ENCODE measurements at regions not wholly inside any gene's neighbourhood (a gene's known extent, or its start where the extent isn't known, plus 50 kb on each side); places are given as distances from the start of the nearest gene placed in this dataset.

- 96% methylated on average over 4 of the region's 4 CpGs for WGBS
- no peaks in the 10 kb centered on the region for H3K27me3 ChIP-seq (ENCODE audit: control insufficient read depth in 2 of 2, insufficient read depth in 1 of 2, low read length in 1 of 2)
- H3K9me3 ChIP-seq (ENCODE audit: control insufficient read depth in 2 of 2, insufficient read depth in 1 of 2, low read length in 1 of 2): no peaks in the 10 kb centered on the region
- H3K27ac ChIP-seq (ENCODE audit: low read depth in 1 of 2, low read length in 1 of 2): no peak overlapping the region
- DNase-seq (ENCODE audit: low read depth in 6 of 9, low spot score in 9 of 9): no peak
- no peak overlapping the region for H3K4me3 ChIP-seq (ENCODE audit: low read length in 2 of 2)
- no peaks in the 10 kb centered on the region for H3K4me1 ChIP-seq (ENCODE audit: control insufficient read depth in 2 of 2, insufficient read depth in 2 of 2, low read length in 2 of 2)
- no peaks in the 10 kb centered on the region for H3K36me3 ChIP-seq (ENCODE audit: control insufficient read depth in 2 of 2, insufficient read depth in 2 of 2, low read length in 1 of 2)
These were observed 235.0 kb upstream of the ZC3H12C start for GRCh38 chr11:109858152-109858551.

GRCh38 chr11:109859045-109859724 lies 234.0 kb upstream of the ZC3H12C start:
- 94% methylated on average over 4 of the region's 4 CpGs for WGBS
- Histone ChIP-seq H3K27ac (ENCODE audit: low read depth in 1 of 2, low read length in 1 of 2) (no peak overlapping the region), H3K36me3 (ENCODE audit: control insufficient read depth in 2 of 2, insufficient read depth in 2 of 2, low read length in 1 of 2) (no peaks in the 10 kb centered on the region), H3K4me1 (ENCODE audit: control insufficient read depth in 2 of 2, insufficient read depth in 2 of 2, low read length in 2 of 2) (no peaks in the 10 kb centered on the region), H3K9me3 (ENCODE audit: control insufficient read depth in 2 of 2, insufficient read depth in 1 of 2, low read length in 1 of 2) (no peaks in the 10 kb centered on the region), H3K4me3 (ENCODE audit: low read length in 2 of 2) (no peak overlapping the region), H3K27me3 (ENCODE audit: control insufficient read depth in 2 of 2, insufficient read depth in 1 of 2, low read length in 1 of 2) (no peaks in the 10 kb centered on the region)
- no peak for DNase-seq (ENCODE audit: low read depth in 6 of 9, low spot score in 9 of 9)

GRCh38 chr11:109862835-109863234 lies 230.4 kb upstream of the ZC3H12C start:
- Histone ChIP-seq H3K4me3 (ENCODE audit: low read length in 2 of 2) (no peak overlapping the region), H3K36me3 (ENCODE audit: control insufficient read depth in 2 of 2, insufficient read depth in 2 of 2, low read length in 1 of 2) (no peaks in the 10 kb centered on the region), H3K27ac (ENCODE audit: low read depth in 1 of 2, low read length in 1 of 2) (no peak overlapping the region), H3K4me1 (ENCODE audit: control insufficient read depth in 2 of 2, insufficient read depth in 2 of 2, low read length in 2 of 2) (no peaks in the 10 kb centered on the region), H3K9me3 (ENCODE audit: control insufficient read depth in 2 of 2, insufficient read depth in 1 of 2, low read length in 1 of 2) (no peaks in the 10 kb centered on the region), H3K27me3 (ENCODE audit: control insufficient read depth in 2 of 2, insufficient read depth in 1 of 2, low read length in 1 of 2) (no peaks in the 10 kb centered on the region)
- DNase-seq (ENCODE audit: low read depth in 6 of 9, low spot score in 9 of 9): no peak
- WGBS: 95% methylated on average over 3 of the region's 3 CpGs

- H3K36me3 ChIP-seq (ENCODE audit: control insufficient read depth in 2 of 2, insufficient read depth in 2 of 2, low read length in 1 of 2): no peaks in the 10 kb centered on the region
- H3K4me1 ChIP-seq (ENCODE audit: control insufficient read depth in 2 of 2, insufficient read depth in 2 of 2, low read length in 2 of 2): no peaks in the 10 kb centered on the region
These were observed 229.0 kb upstream of the ZC3H12C start for GRCh38 chr11:109864151-109864661.

GRCh38 chr11:109864834-109865547 lies 228.2 kb upstream of the ZC3H12C start:
- DNase-seq (ENCODE audit: low read depth in 6 of 9, low spot score in 9 of 9): no peak
- Histone ChIP-seq H3K9me3 (ENCODE audit: control insufficient read depth in 2 of 2, insufficient read depth in 1 of 2, low read length in 1 of 2) (no peaks in the 10 kb centered on the region), H3K27me3 (ENCODE audit: control insufficient read depth in 2 of 2, insufficient read depth in 1 of 2, low read length in 1 of 2) (no peaks in the 10 kb centered on the region), H3K4me1 (ENCODE audit: control insufficient read depth in 2 of 2, insufficient read depth in 2 of 2, low read length in 2 of 2) (no peaks in the 10 kb centered on the region), H3K36me3 (ENCODE audit: control insufficient read depth in 2 of 2, insufficient read depth in 2 of 2, low read length in 1 of 2) (no peaks in the 10 kb centered on the region), H3K27ac (ENCODE audit: low read depth in 1 of 2, low read length in 1 of 2) (no peak overlapping the region), H3K4me3 (ENCODE audit: low read length in 2 of 2) (no peak overlapping the region)
- 78% methylated on average over 2 of the region's 2 CpGs for WGBS

More at GRCh38 chr11:109864151-109864661, 229.0 kb upstream of the ZC3H12C start:
- Histone ChIP-seq H3K9me3 (ENCODE audit: control insufficient read depth in 2 of 2, insufficient read depth in 1 of 2, low read length in 1 of 2) (no peaks in the 10 kb centered on the region), H3K27ac (ENCODE audit: low read depth in 1 of 2, low read length in 1 of 2) (no peak overlapping the region), H3K27me3 (ENCODE audit: control insufficient read depth in 2 of 2, insufficient read depth in 1 of 2, low read length in 1 of 2) (no peaks in the 10 kb centered on the region), H3K4me3 (ENCODE audit: low read length in 2 of 2) (no peak overlapping the region)
- peak in 2 of 9 donors; percentile 2 to 19 for DNase-seq (ENCODE audit: low read depth in 6 of 9, low spot score in 9 of 9)
- WGBS: 94% methylated on average over 3 of the region's 3 CpGs

- Histone ChIP-seq H3K36me3 (ENCODE audit: control insufficient read depth in 2 of 2, insufficient read depth in 2 of 2, low read length in 1 of 2) (no peaks in the 10 kb centered on the region), H3K4me1 (ENCODE audit: control insufficient read depth in 2 of 2, insufficient read depth in 2 of 2, low read length in 2 of 2) (no peaks in the 10 kb centered on the region), H3K27me3 (ENCODE audit: control insufficient read depth in 2 of 2, insufficient read depth in 1 of 2, low read length in 1 of 2) (no peaks in the 10 kb centered on the region), H3K9me3 (ENCODE audit: control insufficient read depth in 2 of 2, insufficient read depth in 1 of 2, low read length in 1 of 2) (no peaks in the 10 kb centered on the region), H3K4me3 (ENCODE audit: low read length in 2 of 2) (no peak overlapping the region), H3K27ac (ENCODE audit: low read depth in 1 of 2, low read length in 1 of 2) (no peak overlapping the region)
- no peak for DNase-seq (ENCODE audit: low read depth in 6 of 9, low spot score in 9 of 9)
- 90% methylated on average over 5 of the region's 5 CpGs for WGBS
These were observed 227.5 kb upstream of the ZC3H12C start for GRCh38 chr11:109865548-109866186.

- Histone ChIP-seq H3K9me3 (ENCODE audit: control insufficient read depth in 2 of 2, insufficient read depth in 1 of 2, low read length in 1 of 2) (no peaks in the 10 kb centered on the region), H3K36me3 (ENCODE audit: control insufficient read depth in 2 of 2, insufficient read depth in 2 of 2, low read length in 1 of 2) (no peaks in the 10 kb centered on the region), H3K4me3 (ENCODE audit: low read length in 2 of 2) (no peak overlapping the region), H3K4me1 (ENCODE audit: control insufficient read depth in 2 of 2, insufficient read depth in 2 of 2, low read length in 2 of 2) (no peaks in the 10 kb centered on the region), H3K27me3 (ENCODE audit: control insufficient read depth in 2 of 2, insufficient read depth in 1 of 2, low read length in 1 of 2) (no peaks in the 10 kb centered on the region), H3K27ac (ENCODE audit: low read depth in 1 of 2, low read length in 1 of 2) (no peak overlapping the region)
- 95% methylated on average over 2 of the region's 2 CpGs for WGBS
- DNase-seq (ENCODE audit: low read depth in 6 of 9, low spot score in 9 of 9): no peak
These were observed 225.4 kb upstream of the ZC3H12C start for GRCh38 chr11:109867784-109868183.

GRCh38 chr11:109869536-109869935 lies 223.7 kb upstream of the ZC3H12C start:
- no peaks in the 10 kb centered on the region for H3K27me3 ChIP-seq (ENCODE audit: control insufficient read depth in 2 of 2, insufficient read depth in 1 of 2, low read length in 1 of 2)
- no peak overlapping the region for H3K4me3 ChIP-seq (ENCODE audit: low read length in 2 of 2)
- H3K9me3 ChIP-seq (ENCODE audit: control insufficient read depth in 2 of 2, insufficient read depth in 1 of 2, low read length in 1 of 2): no peaks in the 10 kb centered on the region
- H3K36me3 ChIP-seq (ENCODE audit: control insufficient read depth in 2 of 2, insufficient read depth in 2 of 2, low read length in 1 of 2): no peaks in the 10 kb centered on the region
- no peak overlapping the region for H3K27ac ChIP-seq (ENCODE audit: low read depth in 1 of 2, low read length in 1 of 2)
- H3K4me1 ChIP-seq (ENCODE audit: control insufficient read depth in 2 of 2, insufficient read depth in 2 of 2, low read length in 2 of 2): no peaks in the 10 kb centered on the region
- WGBS: 97% methylated on average over 2 of the region's 2 CpGs
- no peak for DNase-seq (ENCODE audit: low read depth in 6 of 9, low spot score in 9 of 9)

- Histone ChIP-seq H3K4me1 (ENCODE audit: control insufficient read depth in 2 of 2, insufficient read depth in 2 of 2, low read length in 2 of 2) (no peaks in the 10 kb centered on the region), H3K27ac (ENCODE audit: low read depth in 1 of 2, low read length in 1 of 2) (no peak overlapping the region)
- 96% methylated on average over 6 of the region's 6 CpGs for WGBS
These were observed 222.9 kb upstream of the ZC3H12C start for GRCh38 chr11:109870297-109870696.

More at GRCh38 chr11:109870297-109870696, 222.9 kb upstream of the ZC3H12C start:
- no peaks in the 10 kb centered on the region for H3K36me3 ChIP-seq (ENCODE audit: control insufficient read depth in 2 of 2, insufficient read depth in 2 of 2, low read length in 1 of 2)
- no peaks in the 10 kb centered on the region for H3K9me3 ChIP-seq (ENCODE audit: control insufficient read depth in 2 of 2, insufficient read depth in 1 of 2, low read length in 1 of 2)
- H3K27me3 ChIP-seq (ENCODE audit: control insufficient read depth in 2 of 2, insufficient read depth in 1 of 2, low read length in 1 of 2): no peaks in the 10 kb centered on the region
- H3K4me3 ChIP-seq (ENCODE audit: low read length in 2 of 2): no peak overlapping the region
- DNase-seq (ENCODE audit: low read depth in 6 of 9, low spot score in 9 of 9): no peak

All from thymus (tissue), 11 donors.